Dedifferentiated amniotic fluid mesenchymal stem cell (primary cell): ENCODE measurements at regions not wholly inside any gene's neighbourhood (a gene's known extent, or its start where the extent isn't known, plus 50 kb on each side); places are given as distances from the start of the nearest gene placed in this dataset.

Experiments
- DNase-seq: peaks from one replicate; pipeline ENCODE4 v3.0.0-alpha.2; 2016; ENCODE audit errors: extremely low spot score

- no peak for DNase-seq
These were observed 995.7 kb downstream of the GALC start for GRCh38 chr14:86997271-86997670.

- DNase-seq: no peak
These were observed 1002.6 kb downstream of the GALC start for GRCh38 chr14:86990396-86990795.

- no peak for DNase-seq
These were observed 1003.7 kb downstream of the GALC start for GRCh38 chr14:86989285-86989684.

GRCh38 chr14:86987966-86988365 is 1005.0 kb downstream of the GALC start:
- DNase-seq: no peak

GRCh38 chr14:86973177-86973576 is 1019.8 kb downstream of the GALC start:
- no peak for DNase-seq

- DNase-seq: no peak
These were observed 1021.7 kb downstream of the GALC start for GRCh38 chr14:86971292-86971691.

GRCh38 chr14:86961106-86961716 is 1031.8 kb downstream of the GALC start:
- DNase-seq: no peak

GRCh38 chr14:86955771-86956354 is 1037.1 kb downstream of the GALC start:
- DNase-seq: no peak

GRCh38 chr14:86954623-86955022 is 1038.4 kb downstream of the GALC start:
- DNase-seq: no peak

GRCh38 chr14:86946446-86946845 is 1046.5 kb downstream of the GALC start:
- DNase-seq: no peak

- no peak for DNase-seq
These were observed 1048.5 kb downstream of the GALC start for GRCh38 chr14:86944434-86944833.

- DNase-seq: no peak
These were observed 1049.3 kb downstream of the GALC start for GRCh38 chr14:86943391-86944365.

GRCh38 chr14:86942936-86943335 is 1050.0 kb downstream of the GALC start:
- no peak for DNase-seq

- no peak for DNase-seq
These were observed 1052.9 kb downstream of the GALC start for GRCh38 chr14:86940106-86940505.

GRCh38 chr14:86938320-86938719 is 1054.7 kb downstream of the GALC start:
- DNase-seq: no peak

- no peak for DNase-seq
These were observed 1056.4 kb downstream of the GALC start for GRCh38 chr14:86936556-86936955.

- DNase-seq: no peak
These were observed 1057.6 kb downstream of the GALC start for GRCh38 chr14:86935241-86935885.

GRCh38 chr14:86933958-86934595 is 1058.9 kb downstream of the GALC start:
- no peak for DNase-seq

GRCh38 chr14:86933460-86933859 is 1059.5 kb downstream of the GALC start:
- DNase-seq: no peak

- DNase-seq: peak; percentile 55
These were observed 1077.6 kb downstream of the GALC start for GRCh38 chr14:86915406-86915805.

- DNase-seq: peak; percentile 84
These were observed 1080.3 kb downstream of the GALC start for GRCh38 chr14:86912709-86913108.

GRCh38 chr14:86911486-86911885 is 1081.5 kb downstream of the GALC start:
- no peak for DNase-seq
